ENCODE measurements at regions not wholly inside any gene's neighbourhood (a gene's known extent, or its start where the extent isn't known, plus 50 kb on each side); places are given as distances from the start of the nearest gene placed in this dataset.
"Not testable (repeated sequence)": the region's sequence is repeated elsewhere in the genome, so short reads cannot be mapped to it uniquely, and the experiment has no call there.

DNA sequence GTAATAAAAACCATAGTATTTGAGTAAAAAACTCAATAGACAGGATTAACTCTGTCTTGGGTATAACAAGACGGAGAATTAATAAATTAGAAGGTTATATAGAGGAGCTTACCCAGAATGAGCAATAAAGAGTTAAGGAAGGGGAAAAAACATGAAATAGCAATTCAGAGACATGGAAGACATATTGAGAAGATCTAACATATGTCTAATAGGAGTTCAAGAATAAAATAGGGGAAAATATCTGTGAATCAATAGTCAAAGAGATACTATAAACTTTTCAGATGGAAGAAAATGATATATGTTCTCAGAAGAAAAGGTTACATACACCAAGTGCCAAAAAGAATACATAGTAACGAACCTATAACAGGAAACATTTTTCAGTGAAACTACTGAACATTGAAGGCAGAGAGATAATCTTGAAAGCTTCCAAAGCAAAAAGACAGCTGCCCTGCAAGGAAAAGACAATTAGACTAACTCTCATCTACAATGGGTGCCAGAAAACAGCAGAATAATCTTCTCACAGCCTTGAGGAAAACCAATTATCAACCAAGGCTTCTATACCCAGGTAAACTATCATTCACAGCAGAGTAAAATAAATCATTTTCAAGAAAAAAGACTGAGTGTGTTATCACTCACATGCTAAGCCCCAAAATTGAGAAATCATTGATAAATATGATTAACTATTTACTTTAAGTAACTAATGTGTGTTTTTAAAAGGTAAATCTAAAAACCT lies 106.0 kb downstream of the ENC1 start:
- Histone ChIP-seq H3K9me3 (no peaks in the 10 kb centered on the region), H3K4me3 (ENCODE audit: low read depth in 1 of 2, low read length in 1 of 2) (no peak overlapping the region)
- TF ChIP-seq, protein P1, sequence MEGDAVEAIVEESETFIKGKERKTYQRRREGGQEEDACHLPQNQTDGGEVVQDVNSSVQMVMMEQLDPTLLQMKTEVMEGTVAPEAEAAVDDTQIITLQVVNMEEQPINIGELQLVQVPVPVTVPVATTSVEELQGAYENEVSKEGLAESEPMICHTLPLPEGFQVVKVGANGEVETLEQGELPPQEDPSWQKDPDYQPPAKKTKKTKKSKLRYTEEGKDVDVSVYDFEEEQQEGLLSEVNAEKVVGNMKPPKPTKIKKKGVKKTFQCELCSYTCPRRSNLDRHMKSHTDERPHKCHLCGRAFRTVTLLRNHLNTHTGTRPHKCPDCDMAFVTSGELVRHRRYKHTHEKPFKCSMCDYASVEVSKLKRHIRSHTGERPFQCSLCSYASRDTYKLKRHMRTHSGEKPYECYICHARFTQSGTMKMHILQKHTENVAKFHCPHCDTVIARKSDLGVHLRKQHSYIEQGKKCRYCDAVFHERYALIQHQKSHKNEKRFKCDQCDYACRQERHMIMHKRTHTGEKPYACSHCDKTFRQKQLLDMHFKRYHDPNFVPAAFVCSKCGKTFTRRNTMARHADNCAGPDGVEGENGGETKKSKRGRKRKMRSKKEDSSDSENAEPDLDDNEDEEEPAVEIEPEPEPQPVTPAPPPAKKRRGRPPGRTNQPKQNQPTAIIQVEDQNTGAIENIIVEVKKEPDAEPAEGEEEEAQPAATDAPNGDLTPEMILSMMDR (IDR thresholded peaks at IDR 0.05), result no peak

DNA sequence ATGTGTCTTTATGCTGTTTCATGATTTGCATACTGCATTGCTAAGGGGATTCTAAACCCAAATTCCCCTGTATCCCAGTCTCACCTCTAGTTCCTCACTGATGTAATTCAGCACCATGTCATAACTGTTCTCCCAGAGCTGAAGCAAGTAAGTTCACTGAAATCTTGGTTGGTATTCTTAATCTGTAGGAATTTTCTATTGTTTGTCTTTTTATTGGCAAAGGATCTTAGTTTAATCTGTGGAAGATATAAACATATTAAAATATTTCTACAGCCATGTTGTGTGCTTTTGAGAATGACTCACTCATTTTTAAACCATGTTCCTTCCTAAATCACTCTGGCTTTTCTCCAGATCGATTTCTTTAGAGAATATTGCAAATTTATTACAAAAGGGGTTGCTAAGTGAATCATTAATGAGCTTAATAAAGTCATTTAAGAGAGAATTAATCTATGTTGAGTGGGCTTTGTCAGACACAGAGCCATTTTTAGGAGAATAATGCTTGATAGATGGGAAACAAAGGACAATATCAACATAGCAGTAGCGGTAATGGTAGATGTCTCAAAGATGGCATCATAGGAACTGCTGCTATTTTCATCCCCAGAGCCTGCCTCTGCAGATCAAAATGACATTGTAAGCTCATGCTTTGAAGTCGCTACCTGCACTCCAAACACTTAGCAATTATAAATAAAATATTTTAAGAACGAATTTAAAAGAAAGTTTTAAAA lies 110.0 kb downstream of the ENC1 start:
- H3K4me3 ChIP-seq (ENCODE audit: low read depth in 1 of 2, low read length in 1 of 2), result no peak overlapping the region
- H3K36me3 ChIP-seq, result no peaks in the 10 kb centered on the region
- no peak overlapping the region for H3K27ac ChIP-seq
- no peaks in the 10 kb centered on the region for H3K9me3 ChIP-seq
- no peaks in the 10 kb centered on the region for H3K27me3 ChIP-seq
- no peaks in the 10 kb centered on the region for H3K4me1 ChIP-seq (ENCODE audit: control insufficient read depth in 1 of 2, insufficient read depth in 1 of 2, low read depth in 1 of 2, low read length in 1 of 2)
- TF ChIP-seq, protein P1 (IDR thresholded peaks at IDR 0.05), result no peak

More for the DNA sequence above, 106.0 kb downstream of the ENC1 start:
- Histone ChIP-seq H3K27me3 (no peaks in the 10 kb centered on the region), H3K4me1 (ENCODE audit: control insufficient read depth in 1 of 2, insufficient read depth in 1 of 2, low read depth in 1 of 2, low read length in 1 of 2) (peaks cover 17 to 23% of the 10 kb centered on the region in 2 experiments), H3K27ac (no peak overlapping the region), H3K36me3 (no peaks in the 10 kb centered on the region)

DNA sequence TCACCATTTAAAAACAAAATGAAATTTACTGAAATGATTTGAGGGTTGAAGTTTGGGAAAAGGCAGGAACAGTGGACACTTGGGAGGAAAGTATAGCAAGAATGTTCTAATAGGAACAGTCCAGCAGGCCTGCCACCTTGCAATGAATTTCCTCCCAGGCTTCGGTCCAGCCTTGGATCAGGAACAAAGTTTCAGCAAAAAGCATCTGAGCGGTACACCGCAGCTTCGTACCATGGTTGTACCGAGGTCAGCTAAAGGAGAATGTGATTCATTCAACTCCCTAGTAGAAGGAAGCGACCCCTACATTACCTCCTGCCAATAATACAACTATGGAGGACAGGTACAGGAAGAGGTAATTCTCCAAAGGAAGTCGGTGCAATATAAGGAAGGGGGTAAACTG lies 111.4 kb downstream of the ENC1 start:
- no peak overlapping the region for H3K4me3 ChIP-seq (ENCODE audit: low read depth in 1 of 2, low read length in 1 of 2)
- H3K27me3 ChIP-seq, result no peaks in the 10 kb centered on the region
- H3K27ac ChIP-seq, result no peak overlapping the region
- H3K36me3 ChIP-seq, result no peaks in the 10 kb centered on the region
- TF ChIP-seq, protein P1 (IDR thresholded peaks at IDR 0.05), result no peak
- H3K4me1 ChIP-seq (ENCODE audit: control insufficient read depth in 1 of 2, insufficient read depth in 1 of 2, low read depth in 1 of 2, low read length in 1 of 2), result no peaks in the 10 kb centered on the region
- no peaks in the 10 kb centered on the region for H3K9me3 ChIP-seq

DNA sequence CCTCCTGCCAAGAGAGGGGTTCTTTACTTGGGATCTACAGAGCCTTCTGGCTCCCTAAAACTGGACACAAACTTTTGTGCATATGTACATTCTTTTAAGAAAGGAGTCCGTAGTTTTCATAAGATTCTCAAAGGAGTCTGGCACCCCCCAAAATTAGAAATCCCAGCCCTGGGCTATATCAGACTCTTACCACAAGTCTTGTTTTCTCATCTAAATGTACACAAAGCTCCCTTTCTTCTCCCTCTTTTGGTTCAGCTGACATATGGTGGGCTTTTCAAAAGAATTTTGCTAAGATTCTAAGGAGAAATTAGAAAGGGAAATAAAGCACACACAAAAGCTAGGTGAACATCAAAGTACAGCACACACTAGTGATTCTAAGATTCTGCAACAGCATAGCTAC lies 114.4 kb downstream of the ENC1 start:
- H3K4me1 ChIP-seq (ENCODE audit: control insufficient read depth in 1 of 2, insufficient read depth in 1 of 2, low read depth in 1 of 2, low read length in 1 of 2), result no peaks in the 10 kb centered on the region
- no peaks in the 10 kb centered on the region for H3K27me3 ChIP-seq
- H3K36me3 ChIP-seq, result no peaks in the 10 kb centered on the region

DNA sequence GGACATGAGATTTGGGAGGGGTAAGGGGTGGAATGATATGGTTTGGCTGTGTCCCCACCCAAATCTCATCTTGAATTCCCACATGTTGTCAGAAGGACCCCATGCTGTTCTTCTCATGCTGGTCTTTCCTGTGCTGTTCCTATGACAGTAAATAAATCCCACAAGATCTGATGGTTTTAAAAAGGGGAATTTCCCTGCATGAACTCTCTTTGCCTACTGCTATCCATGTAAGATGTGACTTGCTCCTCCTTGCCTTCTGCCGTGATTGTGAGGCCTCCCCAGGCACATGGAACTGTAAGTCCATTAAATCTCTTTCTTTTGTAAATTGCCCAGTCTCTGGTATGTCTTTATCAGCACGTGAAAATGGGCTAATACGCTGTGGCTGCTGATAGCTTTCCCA lies 115.8 kb downstream of the ENC1 start:
- not testable (repeated sequence) for H3K27me3 ChIP-seq

More for the DNA sequence above, 114.4 kb downstream of the ENC1 start:
- no peak overlapping the region for H3K27ac ChIP-seq
- no peak overlapping the region for H3K4me3 ChIP-seq (ENCODE audit: low read depth in 1 of 2, low read length in 1 of 2)
- H3K9me3 ChIP-seq, result no peaks in the 10 kb centered on the region
- TF ChIP-seq, protein P1 (IDR thresholded peaks at IDR 0.05), result no peak

DNA sequence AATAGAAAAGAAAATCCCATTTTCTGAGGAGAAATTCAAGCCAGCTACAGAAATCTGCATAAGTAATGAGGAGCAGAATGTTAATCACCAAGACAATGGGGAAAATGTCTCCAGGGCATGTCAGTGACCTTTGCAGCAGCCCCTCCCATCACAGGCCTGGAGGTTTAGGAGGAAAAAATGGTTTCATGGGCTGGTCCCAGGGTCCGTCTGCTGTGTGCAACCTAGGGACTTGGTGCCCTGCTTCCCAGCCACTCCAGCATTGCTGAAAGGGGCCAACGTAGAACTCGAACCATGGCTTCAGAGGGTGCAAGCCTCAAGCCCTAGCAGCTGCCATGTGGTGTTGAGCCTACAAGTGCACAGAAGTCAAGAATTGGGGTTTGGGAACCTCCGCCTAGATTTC lies 116.8 kb downstream of the ENC1 start:
- H3K4me1 ChIP-seq (ENCODE audit: control insufficient read depth in 1 of 2, insufficient read depth in 1 of 2, low read depth in 1 of 2, low read length in 1 of 2), result not testable (repeated sequence)

More for the DNA sequence above, 115.8 kb downstream of the ENC1 start:
- H3K36me3 ChIP-seq; H3K27ac ChIP-seq; H3K4me1 ChIP-seq (ENCODE audit: control insufficient read depth in 1 of 2, insufficient read depth in 1 of 2, low read depth in 1 of 2, low read length in 1 of 2); H3K9me3 ChIP-seq; H3K4me3 ChIP-seq (ENCODE audit: low read depth in 1 of 2, low read length in 1 of 2): not testable (repeated sequence)

DNA sequence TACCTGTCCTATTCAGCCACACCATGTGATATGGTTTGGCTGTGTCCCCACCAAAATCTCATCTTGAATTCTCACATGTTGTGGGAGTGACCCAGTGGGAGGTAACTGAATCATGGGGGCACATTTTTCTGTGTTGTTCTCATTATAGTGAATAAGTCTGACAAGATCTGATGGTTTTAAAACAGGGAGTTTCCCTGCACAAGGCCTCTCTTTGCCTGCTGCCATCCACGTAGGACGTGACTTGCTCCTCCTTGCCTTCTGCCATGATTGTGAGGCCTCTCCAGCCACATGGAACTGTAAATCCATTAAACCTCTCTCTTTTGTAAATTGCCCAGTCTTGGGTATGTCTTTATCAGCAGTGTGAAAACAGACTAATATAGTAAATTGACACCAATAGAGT lies 117.7 kb downstream of the ENC1 start:
- H3K27ac ChIP-seq; H3K27me3 ChIP-seq; H3K4me3 ChIP-seq (ENCODE audit: low read depth in 1 of 2, low read length in 1 of 2); H3K9me3 ChIP-seq; H3K4me1 ChIP-seq (ENCODE audit: control insufficient read depth in 1 of 2, insufficient read depth in 1 of 2, low read depth in 1 of 2, low read length in 1 of 2); H3K36me3 ChIP-seq: not testable (repeated sequence)

More for the DNA sequence above, 116.8 kb downstream of the ENC1 start:
- not testable (repeated sequence) for H3K27me3 ChIP-seq; H3K9me3 ChIP-seq; H3K36me3 ChIP-seq; H3K27ac ChIP-seq; H3K4me3 ChIP-seq (ENCODE audit: low read depth in 1 of 2, low read length in 1 of 2)

Data from neutrophil (primary cell).